Osteoblast (primary cell): ENCODE measurements at regions not wholly inside any gene's neighbourhood (a gene's known extent, or its start where the extent isn't known, plus 50 kb on each side); places are given as distances from the start of the nearest gene placed in this dataset.
A peak's percentile ranks its signal among the peaks of the same experiment; 100 is the strongest.

Experiments used
- DNase-seq: peaks from one replicate; pipeline ENCODE4 v3.0.0; 2011; ENCODE audit warnings: low spot score, mixed read lengths; ENCODE audit not compliant: insufficient read length; ENCODE audit errors: missing footprints
- H2AFZ ChIP-seq: 2 replicates; pipeline ENCODE4 v1.6.0; 2011; ENCODE audit warnings: mild to moderate bottlenecking, low read length
- H3K27ac ChIP-seq: 2 replicates; pipeline ENCODE4 v1.5.1; 2011; ENCODE audit warnings: mild to moderate bottlenecking, low read depth, low read length, moderate library complexity
- H3K27me3 ChIP-seq: 2 replicates; pipeline ENCODE4 v1.6.0; 2012; ENCODE audit warnings: mild to moderate bottlenecking, control low read depth, inconsistent platforms, low read length, moderate library complexity; ENCODE audit not compliant: insufficient read depth
- H3K36me3 ChIP-seq: 2 replicates; pipeline ENCODE4 v1.5.1; 2011; ENCODE audit warnings: mild to moderate bottlenecking, low read length, control low read depth, moderate library complexity; ENCODE audit not compliant: insufficient read depth
- H3K4me1 ChIP-seq: 2 replicates; pipeline ENCODE4 v1.5.1; 2011; ENCODE audit warnings: mild to moderate bottlenecking, low read length, control low read depth, moderate library complexity; ENCODE audit not compliant: insufficient read depth
- H3K4me2 ChIP-seq: 2 replicates; pipeline ENCODE4 v1.6.0; 2011; ENCODE audit warnings: mild to moderate bottlenecking, low read length; ENCODE audit not compliant: insufficient read depth
- H3K4me3 ChIP-seq: fragments of 200-600 bp; sonication (generic); 3 replicates; pipeline ENCODE4 v1.5.1; 2012; ENCODE audit warnings: mild to moderate bottlenecking, low read length, inconsistent platforms; ENCODE audit not compliant: insufficient read depth
- H3K79me2 ChIP-seq: 2 replicates; pipeline ENCODE4 v1.6.0; 2012; ENCODE audit warnings: mild to moderate bottlenecking, low read length, control low read depth, inconsistent platforms; ENCODE audit not compliant: insufficient read depth
- H3K9me3 ChIP-seq: 2 replicates; pipeline ENCODE4 v1.5.1; 2011; ENCODE audit warnings: low read depth, low read length, control low read depth
- H4K20me1 ChIP-seq: 2 replicates; pipeline ENCODE4 v1.6.0; 2012; ENCODE audit warnings: mild to moderate bottlenecking, low read length, control low read depth; ENCODE audit not compliant: insufficient read depth
- TF ChIP-seq, protein P1 (sequence below): IDR thresholded peaks from 2 replicates; pipeline ENCODE4 v1.5.1; 2011; ENCODE audit warnings: mild to moderate bottlenecking, low read depth, low read length, moderate library complexity; ENCODE audit errors: extremely low read depth

GRCh38 chrX:68931345-68931744 lies 102.5 kb downstream of the EFNB1 start:
- Histone ChIP-seq H3K27ac (no peak overlapping the region), H2AFZ (no peak overlapping the region), H3K4me3 (no peak overlapping the region), H4K20me1 (peaks cover 3% of the 10 kb centered on the region), H3K79me2 (no peaks in the 10 kb centered on the region), H3K4me2 (no peak overlapping the region), H3K4me1 (peaks cover 19% of the 10 kb centered on the region), H3K36me3 (no peaks in the 10 kb centered on the region), H3K9me3 (no peaks in the 10 kb centered on the region), H3K27me3 (peaks cover 3% of the 10 kb centered on the region)
- DNase-seq, result no peak
- TF ChIP-seq, protein P1, sequence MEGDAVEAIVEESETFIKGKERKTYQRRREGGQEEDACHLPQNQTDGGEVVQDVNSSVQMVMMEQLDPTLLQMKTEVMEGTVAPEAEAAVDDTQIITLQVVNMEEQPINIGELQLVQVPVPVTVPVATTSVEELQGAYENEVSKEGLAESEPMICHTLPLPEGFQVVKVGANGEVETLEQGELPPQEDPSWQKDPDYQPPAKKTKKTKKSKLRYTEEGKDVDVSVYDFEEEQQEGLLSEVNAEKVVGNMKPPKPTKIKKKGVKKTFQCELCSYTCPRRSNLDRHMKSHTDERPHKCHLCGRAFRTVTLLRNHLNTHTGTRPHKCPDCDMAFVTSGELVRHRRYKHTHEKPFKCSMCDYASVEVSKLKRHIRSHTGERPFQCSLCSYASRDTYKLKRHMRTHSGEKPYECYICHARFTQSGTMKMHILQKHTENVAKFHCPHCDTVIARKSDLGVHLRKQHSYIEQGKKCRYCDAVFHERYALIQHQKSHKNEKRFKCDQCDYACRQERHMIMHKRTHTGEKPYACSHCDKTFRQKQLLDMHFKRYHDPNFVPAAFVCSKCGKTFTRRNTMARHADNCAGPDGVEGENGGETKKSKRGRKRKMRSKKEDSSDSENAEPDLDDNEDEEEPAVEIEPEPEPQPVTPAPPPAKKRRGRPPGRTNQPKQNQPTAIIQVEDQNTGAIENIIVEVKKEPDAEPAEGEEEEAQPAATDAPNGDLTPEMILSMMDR, result no peak

DNA sequence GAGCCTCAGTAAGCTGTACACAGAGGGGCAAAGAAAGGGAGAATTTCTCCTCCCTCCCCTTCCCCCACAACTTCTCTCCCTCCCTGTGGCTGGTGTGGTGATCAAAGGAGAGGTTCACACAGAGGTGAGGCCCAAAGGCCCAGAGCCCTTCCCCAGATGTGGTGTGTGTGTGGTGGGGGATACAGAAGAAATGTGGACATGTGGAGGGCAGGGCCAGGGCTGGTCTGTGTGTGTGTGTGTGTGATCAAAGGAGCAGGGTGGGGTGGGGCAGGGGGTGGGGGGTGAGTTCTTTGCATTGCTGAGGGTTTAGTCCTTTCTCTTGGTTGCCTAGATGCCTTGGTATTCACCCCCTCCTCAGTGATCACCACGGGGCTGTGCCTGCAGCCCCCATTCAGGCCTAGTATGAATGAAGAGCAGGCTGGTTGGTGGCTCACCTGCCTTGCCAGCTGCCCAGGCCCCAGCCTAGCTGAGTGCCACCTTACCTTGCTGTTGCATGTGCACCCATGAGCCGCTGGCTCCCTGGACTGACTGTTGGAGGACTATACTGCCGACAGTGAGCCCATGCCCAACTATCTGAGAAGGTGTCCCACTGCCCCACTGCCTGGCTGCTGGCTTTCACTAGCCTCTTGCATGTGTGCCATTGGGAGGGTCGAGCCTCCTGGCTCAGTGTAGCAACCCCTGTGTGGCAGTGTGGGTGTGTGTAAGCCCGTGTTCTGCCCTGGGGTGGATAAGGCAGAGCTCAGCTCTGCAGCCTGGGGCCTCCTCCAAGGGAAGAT lies 101.9 kb downstream of the EFNB1 start:
- H3K27me3 ChIP-seq, result peaks cover 3% of the 10 kb centered on the region
- no peak overlapping the region for H3K4me2 ChIP-seq
- H3K4me3 ChIP-seq, result no peak overlapping the region
- no peak overlapping the region for H3K27ac ChIP-seq
- H3K79me2 ChIP-seq, result no peaks in the 10 kb centered on the region
- TF ChIP-seq, protein P1, result no peak
- DNase-seq, result no peak
- H3K9me3 ChIP-seq, result no peaks in the 10 kb centered on the region
- peaks cover 13% of the 10 kb centered on the region for H3K4me1 ChIP-seq
- peaks cover 3% of the 10 kb centered on the region for H4K20me1 ChIP-seq
- H3K36me3 ChIP-seq, result no peaks in the 10 kb centered on the region
- H2AFZ ChIP-seq, result no peak overlapping the region

GRCh38 chrX:68929332-68930150 lies 100.7 kb downstream of the EFNB1 start:
- no peaks in the 10 kb centered on the region for H4K20me1 ChIP-seq
- no peak overlapping the region for H3K4me2 ChIP-seq
- H3K4me1 ChIP-seq, result peaks cover 11% of the 10 kb centered on the region
- peaks cover 3% of the 10 kb centered on the region for H3K27me3 ChIP-seq
- no peaks in the 10 kb centered on the region for H3K9me3 ChIP-seq
- TF ChIP-seq, protein P1, result no peak
- H3K79me2 ChIP-seq, result no peaks in the 10 kb centered on the region
- no peak overlapping the region for H2AFZ ChIP-seq
- peak; percentile 93 for DNase-seq
- no peak overlapping the region for H3K27ac ChIP-seq
- no peaks in the 10 kb centered on the region for H3K36me3 ChIP-seq
- no peak overlapping the region for H3K4me3 ChIP-seq

GRCh38 chrX:68928401-68928800 lies 99.6 kb downstream of the EFNB1 start:
- TF ChIP-seq, protein P1, result no peak
- no peaks in the 10 kb centered on the region for H3K9me3 ChIP-seq

More at GRCh38 chrX:68928401-68928800, 99.6 kb downstream of the EFNB1 start:
- H3K27me3 ChIP-seq, result peaks cover 9% of the 10 kb centered on the region
- H3K27ac ChIP-seq, result no peak overlapping the region
- H3K4me2 ChIP-seq, result no peak overlapping the region
- H4K20me1 ChIP-seq, result no peaks in the 10 kb centered on the region
- DNase-seq, result no peak
- H3K4me1 ChIP-seq, result peaks cover 11% of the 10 kb centered on the region
- no peak overlapping the region for H3K4me3 ChIP-seq
- H3K79me2 ChIP-seq, result no peaks in the 10 kb centered on the region
- no peak overlapping the region for H2AFZ ChIP-seq
- H3K36me3 ChIP-seq, result no peaks in the 10 kb centered on the region
